ENCODE measurements at regions not wholly inside any gene's neighbourhood (a gene's known extent, or its start where the extent isn't known, plus 50 kb on each side); places are given as distances from the start of the nearest gene placed in this dataset.

GRCh38 chr22:27024982-27025381 is 367.6 kb downstream of the MIAT start:
- no peak for TF ChIP-seq CTCF (IDR thresholded peaks at IDR 0.05; ENCODE audit: control extremely low read depth, extremely low read depth)
- WGBS, 2 donors: 61 to 75% methylated on average over 1 of the region's 1 CpG
- peaks cover 0 to 6% (median 0%) of the 10 kb centered on the region in 4 donors for H3K9me3 ChIP-seq (ENCODE audit: control insufficient read depth in 4 of 4, insufficient read depth in 3 of 4, low read length in 3 of 4)
- no peak overlapping the region for H3K9ac ChIP-seq (ENCODE audit: insufficient read depth in 1 of 2, low read length in 2 of 2)
- DNase-seq (no peak), ATAC-seq (ENCODE audit: insufficient read depth, low FRiP score) (no peak)
- H3K4me3 ChIP-seq: no peak overlapping the region
- no peaks in the 10 kb centered on the region for H3K36me3 ChIP-seq (ENCODE audit: control insufficient read depth in 4 of 4, insufficient read depth in 4 of 4, low read length in 4 of 4)
- H3K27me3 ChIP-seq (ENCODE audit: control insufficient read depth in 3 of 3, insufficient read depth in 3 of 3, low read length in 2 of 3): peaks cover 0 to 14% (median 12%) of the 10 kb centered on the region in 3 donors
- no peaks in the 10 kb centered on the region for H3K4me1 ChIP-seq (ENCODE audit: control insufficient read depth in 5 of 5, insufficient read depth in 5 of 5, low read length in 5 of 5)
- no peak overlapping the region for H3K27ac ChIP-seq (ENCODE audit: low read depth in 1 of 2, low read length in 1 of 2)

GRCh38 chr22:27028093-27028492 is 370.7 kb downstream of the MIAT start:
- Histone ChIP-seq H3K27me3 (ENCODE audit: control insufficient read depth in 3 of 3, insufficient read depth in 3 of 3, low read length in 2 of 3) (peaks cover 0 to 2% (median 0%) of the 10 kb centered on the region in 3 donors), H3K4me3 (no peak overlapping the region), H3K4me1 (ENCODE audit: control insufficient read depth in 5 of 5, insufficient read depth in 5 of 5, low read length in 5 of 5) (no peaks in the 10 kb centered on the region), H3K27ac (ENCODE audit: low read depth in 1 of 2, low read length in 1 of 2) (no peak overlapping the region), H3K9ac (ENCODE audit: insufficient read depth in 1 of 2, low read length in 2 of 2) (no peak overlapping the region), H3K9me3 (ENCODE audit: control insufficient read depth in 4 of 4, insufficient read depth in 3 of 4, low read length in 3 of 4) (peaks cover 0 to 4% (median 0%) of the 10 kb centered on the region in 4 donors), H3K36me3 (ENCODE audit: control insufficient read depth in 4 of 4, insufficient read depth in 4 of 4, low read length in 4 of 4) (no peaks in the 10 kb centered on the region)
- 68 to 80% methylated on average over 3 of the region's 3 CpGs for WGBS, 2 donors
- no peak for DNase-seq
- no peak for TF ChIP-seq CTCF (IDR thresholded peaks at IDR 0.05; ENCODE audit: control extremely low read depth, extremely low read depth)
- no peak for ATAC-seq (ENCODE audit: insufficient read depth, low FRiP score)

- H3K27ac ChIP-seq (ENCODE audit: low read depth in 1 of 2, low read length in 1 of 2): no peak overlapping the region
- DNase-seq (no peak), ATAC-seq (ENCODE audit: insufficient read depth, low FRiP score) (no peak)
- no peaks in the 10 kb centered on the region for H3K4me1 ChIP-seq (ENCODE audit: control insufficient read depth in 5 of 5, insufficient read depth in 5 of 5, low read length in 5 of 5)
- no peak for TF ChIP-seq CTCF (IDR thresholded peaks at IDR 0.05; ENCODE audit: control extremely low read depth, extremely low read depth)
- WGBS, 2 donors: 97 to 98% methylated on average over 1 of the region's 1 CpG
- H3K36me3 ChIP-seq (ENCODE audit: control insufficient read depth in 4 of 4, insufficient read depth in 4 of 4, low read length in 4 of 4): no peaks in the 10 kb centered on the region
- H3K9ac ChIP-seq (ENCODE audit: insufficient read depth in 1 of 2, low read length in 2 of 2): no peak overlapping the region
- H3K27me3 ChIP-seq (ENCODE audit: control insufficient read depth in 3 of 3, insufficient read depth in 3 of 3, low read length in 2 of 3): peaks cover 0 to 9% (median 0%) of the 10 kb centered on the region in 3 donors
- H3K9me3 ChIP-seq (ENCODE audit: control insufficient read depth in 4 of 4, insufficient read depth in 3 of 4, low read length in 3 of 4): peaks cover 0 to 3% (median 0%) of the 10 kb centered on the region in 4 donors
- H3K4me3 ChIP-seq: no peak overlapping the region
These were observed 372.3 kb downstream of the MIAT start for GRCh38 chr22:27029584-27030130.

Measured in lung (tissue), 11 donors.